HUES48 (cell line): ENCODE measurements at regions not wholly inside any gene's neighbourhood (a gene's known extent, or its start where the extent isn't known, plus 50 kb on each side); places are given as distances from the start of the nearest gene placed in this dataset.

Source experiments
- H3K27ac ChIP-seq: one replicate; pipeline ENCODE4 v1.7.0; 2013; ENCODE audit warnings: low read depth, low read length, inconsistent platforms
- H3K27me3 ChIP-seq: 2 replicates; pipeline ENCODE4 v1.6.1; 2013; ENCODE audit warnings: mild to moderate bottlenecking, low read length; ENCODE audit not compliant: control insufficient read depth, insufficient read depth
- H3K36me3 ChIP-seq: 2 replicates; pipeline ENCODE4 v1.6.1; 2013; ENCODE audit warnings: low read length; ENCODE audit not compliant: control insufficient read depth, insufficient read depth
- H3K4me1 ChIP-seq: 2 replicates; pipeline ENCODE4 v1.6.1; 2013; ENCODE audit warnings: mild to moderate bottlenecking, low read length; ENCODE audit not compliant: control insufficient read depth, insufficient read depth
- H3K4me3 ChIP-seq: 2 replicates; pipeline ENCODE4 v1.5.1; 2013; ENCODE audit warnings: mild to moderate bottlenecking, low read depth, low read length
- H3K9ac ChIP-seq: 2 replicates; pipeline ENCODE4 v1.6.1; 2013; ENCODE audit warnings: mild to moderate bottlenecking, low read depth, low read length, moderate library complexity
- H3K9me3 ChIP-seq: 2 replicates; pipeline ENCODE4 v1.6.1; 2013; ENCODE audit warnings: low read length; ENCODE audit not compliant: control insufficient read depth, insufficient read depth

DNA sequence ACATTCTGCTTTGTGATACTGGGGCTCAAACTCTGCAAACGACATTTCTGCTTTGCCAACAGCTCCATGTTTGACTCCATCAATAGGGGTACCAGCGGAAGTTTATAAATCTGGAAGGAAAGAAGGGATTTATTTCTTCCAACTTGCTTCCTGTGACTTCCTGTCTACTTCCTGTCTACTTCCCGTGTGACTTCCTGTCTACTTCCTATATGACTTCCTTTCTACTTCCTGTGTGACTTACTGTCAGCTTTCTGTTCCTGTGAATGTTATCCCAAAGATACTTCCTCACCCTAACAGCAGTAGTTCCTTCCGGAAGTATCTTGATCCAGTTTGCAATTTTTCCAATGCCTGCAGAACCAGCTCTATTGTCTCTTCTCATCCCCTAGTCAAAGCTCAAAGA lies 52.0 kb upstream of the MBOAT2 start:
- H3K27ac ChIP-seq: no peak overlapping the region
- H3K36me3 ChIP-seq: no peaks in the 10 kb centered on the region
- H3K9ac ChIP-seq: no peak overlapping the region
- no peak overlapping the region for H3K4me3 ChIP-seq
- H3K27me3 ChIP-seq: no peaks in the 10 kb centered on the region
- no peaks in the 10 kb centered on the region for H3K4me1 ChIP-seq
- no peaks in the 10 kb centered on the region for H3K9me3 ChIP-seq

DNA sequence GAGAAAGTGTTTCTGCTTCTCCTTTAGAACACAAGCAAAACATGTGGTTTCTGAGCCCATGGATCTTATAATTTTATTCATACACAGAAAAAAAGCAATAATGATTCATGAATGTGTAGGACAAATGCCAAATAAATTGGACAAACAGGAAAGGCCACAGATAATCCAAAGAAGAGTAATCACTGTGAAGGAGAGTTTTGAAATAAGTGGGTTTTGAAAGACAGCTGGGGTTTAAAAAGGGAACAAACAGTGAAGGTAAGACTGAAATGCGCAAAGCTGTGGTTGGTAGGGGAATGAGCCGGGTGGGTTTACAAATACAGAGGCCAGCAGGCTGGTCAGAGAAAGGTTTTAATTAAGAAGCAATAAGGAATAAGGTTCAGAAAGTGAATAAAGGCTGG lies 50.0 kb upstream of the MBOAT2 start:
- Histone ChIP-seq H3K9ac (no peak overlapping the region), H3K4me1 (no peaks in the 10 kb centered on the region), H3K36me3 (no peaks in the 10 kb centered on the region), H3K4me3 (no peak overlapping the region), H3K9me3 (no peaks in the 10 kb centered on the region), H3K27me3 (no peaks in the 10 kb centered on the region), H3K27ac (no peak overlapping the region)
